HG02571 (cell line): ENCODE measurements at regions not wholly inside any gene's neighbourhood (a gene's known extent, or its start where the extent isn't known, plus 50 kb on each side); places are given as distances from the start of the nearest gene placed in this dataset.
"Not testable (repeated sequence)": the region's sequence is repeated elsewhere in the genome, so short reads cannot be mapped to it uniquely, and the experiment has no call there.

Source experiments
- ATAC-seq: cut with Tn5 transposase; IDR thresholded peaks from one replicate; pipeline ENCODE4 v1.9.1; 2021; ENCODE audit warnings: mild to moderate bottlenecking, moderate library complexity; ENCODE audit not compliant: unreplicated experiment

- ATAC-seq: no peak
Observed at GRCh38 chr3:11713171-11713570, 69.5 kb upstream of the VGLL4 start.

GRCh38 chr3:11712646-11713045 lies 68.9 kb upstream of the VGLL4 start:
- no peak for ATAC-seq

GRCh38 chr3:11711876-11712275 lies 68.2 kb upstream of the VGLL4 start:
- no peak for ATAC-seq

- no peak for ATAC-seq
Observed at GRCh38 chr3:11709782-11710181, 66.1 kb upstream of the VGLL4 start.

GRCh38 chr3:11707084-11707483 lies 63.4 kb upstream of the VGLL4 start:
- not testable (repeated sequence) for ATAC-seq

GRCh38 chr3:11706604-11707003 lies 62.9 kb upstream of the VGLL4 start:
- no peak for ATAC-seq

GRCh38 chr3:11705049-11705448 lies 61.3 kb upstream of the VGLL4 start:
- no peak for ATAC-seq

GRCh38 chr3:11703146-11703545 lies 59.4 kb upstream of the VGLL4 start:
- ATAC-seq: no peak

GRCh38 chr3:11699083-11699427 lies 55.3 kb upstream of the VGLL4 start:
- no peak for ATAC-seq

- ATAC-seq: no peak
Observed at GRCh38 chr3:11698326-11699082, 54.8 kb upstream of the VGLL4 start.

- no peak for ATAC-seq
Observed at GRCh38 chr3:11697701-11698100, 54.0 kb upstream of the VGLL4 start.

GRCh38 chr3:11696054-11696453 lies 52.3 kb upstream of the VGLL4 start:
- ATAC-seq: no peak
